ENCODE measurements at regions not wholly inside any gene's neighbourhood (a gene's known extent, or its start where the extent isn't known, plus 50 kb on each side); places are given as distances from the start of the nearest gene placed in this dataset.
"Not testable (repeated sequence)": the region's sequence is repeated elsewhere in the genome, so short reads cannot be mapped to it uniquely, and the experiment has no call there.

DNA sequence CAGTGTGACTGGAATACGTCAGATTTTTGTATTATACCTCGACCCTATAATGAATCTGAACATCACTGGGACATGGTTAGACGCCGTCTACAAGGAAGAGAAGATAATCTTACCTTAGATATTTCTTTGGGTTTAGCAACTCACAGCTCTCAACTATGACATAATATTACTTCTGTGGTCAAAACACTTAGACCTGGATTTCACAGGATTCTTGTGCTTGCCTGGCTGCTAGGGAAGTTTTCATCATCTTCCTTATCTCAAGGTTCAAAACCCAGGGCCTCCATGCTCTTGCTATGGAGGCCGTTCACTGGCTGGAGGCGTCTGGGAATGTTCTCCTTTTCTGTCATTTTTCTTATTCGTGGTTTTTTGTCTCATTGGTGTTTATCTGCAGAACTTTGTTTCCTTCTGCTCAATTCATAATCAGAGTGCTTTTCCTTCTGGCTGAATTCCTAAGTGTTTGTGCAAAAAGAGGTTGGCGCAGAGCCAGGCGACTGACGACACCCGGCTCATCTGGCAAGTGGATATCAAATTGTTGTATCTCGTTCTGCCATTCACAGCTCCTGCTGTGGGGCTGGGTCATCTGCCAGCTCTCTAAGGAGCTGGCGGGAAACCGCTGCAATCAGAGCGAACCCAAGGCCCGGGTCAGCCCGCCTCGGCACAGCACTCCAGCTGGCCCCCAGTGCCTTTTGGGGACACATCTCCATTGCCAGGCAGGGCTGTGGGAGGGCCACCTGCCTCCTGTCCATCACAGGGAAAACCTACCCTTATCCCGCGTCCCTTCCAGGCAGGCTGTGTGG, 68.1 kb upstream of the DEFB108B start:
- H3K9me3 Mint-ChIP-seq, DNase-seq, H3K4me1 Mint-ChIP-seq, H3K27ac Mint-ChIP-seq, H3K36me3 Mint-ChIP-seq, H3K27me3 Mint-ChIP-seq, H3K4me3 Mint-ChIP-seq: not testable (repeated sequence)

DNA sequence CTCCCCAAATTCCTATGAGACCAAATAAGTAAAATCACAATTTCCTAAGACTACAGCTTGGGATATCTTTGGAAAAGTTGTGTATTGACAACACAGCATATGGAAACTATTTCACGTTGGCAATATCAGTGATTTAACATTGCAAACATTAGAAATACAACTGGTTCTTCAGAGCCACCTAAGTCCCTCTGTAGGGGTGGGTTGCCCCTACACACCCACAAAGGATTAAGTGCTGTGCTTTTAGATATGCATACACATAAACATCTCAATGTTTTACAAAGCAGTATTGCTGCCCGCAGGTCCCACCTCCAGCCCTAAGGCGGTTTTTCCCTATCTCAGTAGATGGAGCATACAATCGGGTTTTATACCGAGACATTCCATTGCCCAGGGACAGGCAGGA, 66.0 kb upstream of the DEFB108B start:
- H3K27ac Mint-ChIP-seq, H3K36me3 Mint-ChIP-seq, H3K27me3 Mint-ChIP-seq, DNase-seq, H3K9me3 Mint-ChIP-seq, H3K4me3 Mint-ChIP-seq, H3K4me1 Mint-ChIP-seq: not testable (repeated sequence)

DNA sequence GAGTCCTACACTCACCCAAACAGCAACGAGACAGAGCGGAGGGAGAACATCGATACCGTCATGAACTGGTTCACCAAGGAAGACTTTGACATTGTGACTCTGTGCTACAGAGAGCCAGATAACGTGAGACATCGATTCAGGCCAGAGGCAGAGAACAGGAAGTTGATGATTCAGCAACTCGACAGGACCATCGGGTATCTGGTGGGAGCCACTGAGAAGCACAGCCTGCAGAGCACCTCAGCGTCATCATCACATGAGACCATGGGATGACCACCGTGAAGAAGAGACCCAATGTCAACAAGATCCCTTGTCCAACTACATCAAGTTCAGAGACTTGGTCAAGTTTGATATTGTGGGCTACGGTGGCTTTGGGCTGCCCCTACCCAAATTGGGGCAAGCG, 60.8 kb upstream of the DEFB108B start:
- H3K36me3 Mint-ChIP-seq, H3K4me3 Mint-ChIP-seq, H3K27me3 Mint-ChIP-seq, H3K9me3 Mint-ChIP-seq, DNase-seq, H3K27ac Mint-ChIP-seq, H3K4me1 Mint-ChIP-seq: not testable (repeated sequence)

DNA sequence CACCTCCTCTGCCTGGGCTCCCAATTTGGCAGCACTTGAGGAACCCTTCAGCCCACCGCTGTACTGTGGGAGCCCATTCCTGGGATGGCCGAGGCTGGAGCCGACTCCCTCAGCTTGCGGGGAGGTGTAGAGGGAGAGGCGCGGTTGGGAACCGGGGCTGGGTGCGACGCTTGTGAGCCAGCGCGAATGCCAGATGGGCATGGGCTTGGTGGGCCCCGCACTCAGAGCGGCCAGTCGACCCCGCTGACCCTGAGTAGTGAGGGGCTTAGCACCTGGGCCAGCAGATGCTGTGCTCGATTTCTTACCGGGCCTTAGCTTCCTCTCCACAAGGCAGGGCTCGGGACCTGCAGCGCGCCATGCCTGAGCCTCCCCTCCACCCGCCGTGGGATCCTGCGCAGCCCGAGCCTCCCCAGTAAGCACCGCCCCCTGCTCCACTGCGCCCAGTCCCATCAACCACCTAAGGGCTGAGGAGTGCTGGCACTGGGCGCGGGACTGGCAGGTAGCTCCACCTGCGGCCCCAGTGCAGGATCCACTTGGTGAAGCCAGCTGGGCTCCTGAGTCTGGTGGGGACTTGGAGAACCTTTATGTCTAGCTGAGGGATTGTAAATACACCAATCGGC, 58.3 kb upstream of the DEFB108B start:
- no peaks in the 10 kb centered on the region for H3K27me3 Mint-ChIP-seq
- H3K4me1 Mint-ChIP-seq, result no peaks in the 10 kb centered on the region
- H3K4me3 Mint-ChIP-seq, result no peak overlapping the region
- no peak for DNase-seq
- no peak overlapping the region for H3K27ac Mint-ChIP-seq
- H3K9me3 Mint-ChIP-seq, result no peaks in the 10 kb centered on the region
- no peaks in the 10 kb centered on the region for H3K36me3 Mint-ChIP-seq

DNA sequence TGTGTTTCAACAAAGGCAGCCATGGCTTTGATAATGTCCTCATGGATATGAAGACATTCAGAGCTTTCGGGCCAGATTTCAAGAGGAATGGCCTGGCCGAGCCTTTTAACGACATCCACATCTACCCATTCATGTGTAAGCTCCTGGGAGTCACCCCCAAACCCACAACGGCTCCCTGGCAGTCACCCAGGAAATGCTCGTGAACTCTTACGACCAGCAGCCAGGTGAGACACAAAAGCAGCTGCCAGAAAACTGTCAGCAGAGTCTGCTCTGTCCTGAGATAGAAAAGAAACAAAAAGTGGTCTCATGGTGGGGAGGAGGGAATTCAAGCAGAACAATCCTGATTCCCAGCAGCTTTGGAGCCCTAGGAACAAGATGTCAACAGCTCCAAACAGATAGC, 52.9 kb upstream of the DEFB108B start:
- H3K4me3 Mint-ChIP-seq, H3K27ac Mint-ChIP-seq, H3K27me3 Mint-ChIP-seq, DNase-seq, H3K9me3 Mint-ChIP-seq, H3K4me1 Mint-ChIP-seq, H3K36me3 Mint-ChIP-seq: not testable (repeated sequence)

- DNase-seq, H3K36me3 Mint-ChIP-seq, H3K4me3 Mint-ChIP-seq, H3K4me1 Mint-ChIP-seq, H3K9me3 Mint-ChIP-seq, H3K27me3 Mint-ChIP-seq, H3K27ac Mint-ChIP-seq: not testable (repeated sequence)
These were observed 52.2 kb upstream of the DEFB108B start for GRCh38 chr11:71780771-71781170.

- H3K36me3 Mint-ChIP-seq, H3K27me3 Mint-ChIP-seq, H3K4me3 Mint-ChIP-seq, H3K9me3 Mint-ChIP-seq, DNase-seq, H3K4me1 Mint-ChIP-seq, H3K27ac Mint-ChIP-seq: not testable (repeated sequence)
These were observed 51.5 kb upstream of the DEFB108B start for GRCh38 chr11:71781491-71781890.

GRCh38 chr11:71782229-71782861, 50.7 kb upstream of the DEFB108B start:
- not testable (repeated sequence) for H3K27me3 Mint-ChIP-seq, H3K27ac Mint-ChIP-seq, H3K4me3 Mint-ChIP-seq, H3K9me3 Mint-ChIP-seq, DNase-seq, H3K4me1 Mint-ChIP-seq, H3K36me3 Mint-ChIP-seq

- H3K4me3 Mint-ChIP-seq, H3K27me3 Mint-ChIP-seq, H3K9me3 Mint-ChIP-seq, DNase-seq, H3K27ac Mint-ChIP-seq, H3K4me1 Mint-ChIP-seq, H3K36me3 Mint-ChIP-seq: not testable (repeated sequence)
These were observed 49.8 kb upstream of the DEFB108B start for GRCh38 chr11:71783191-71783590.
